Fibroblast of skin of right biceps (primary cell): ENCODE measurements at regions not wholly inside any gene's neighbourhood (a gene's known extent, or its start where the extent isn't known, plus 50 kb on each side); places are given as distances from the start of the nearest gene placed in this dataset.
"Not testable (repeated sequence)": the region's sequence is repeated elsewhere in the genome, so short reads cannot be mapped to it uniquely, and the experiment has no call there.

ENCODE experiments used
- DNase-seq: peaks from one replicate; pipeline ENCODE4 v3.0.0-alpha.2; 2013

- no peak for DNase-seq
Observed at GRCh38 chr2:234181121-234181520, 130.6 kb downstream of the SPP2 start.

- DNase-seq = no peak
Observed at GRCh38 chr2:234179031-234179363, 128.5 kb downstream of the SPP2 start.

- peak; percentile 32 for DNase-seq
Observed at GRCh38 chr2:234178330-234179030, 128.0 kb downstream of the SPP2 start.

GRCh38 chr2:234175649-234176048 lies 125.1 kb downstream of the SPP2 start:
- DNase-seq = no peak

GRCh38 chr2:234174742-234175141 lies 124.2 kb downstream of the SPP2 start:
- DNase-seq = no peak

- DNase-seq = no peak
Observed at GRCh38 chr2:234172532-234172931, 122.0 kb downstream of the SPP2 start.

- DNase-seq = peak; percentile 24
Observed at GRCh38 chr2:234172066-234172465, 121.6 kb downstream of the SPP2 start.

GRCh38 chr2:234171666-234172065 lies 121.2 kb downstream of the SPP2 start:
- DNase-seq = no peak

GRCh38 chr2:234169674-234170073 lies 119.2 kb downstream of the SPP2 start:
- no peak for DNase-seq

GRCh38 chr2:234168605-234169570 lies 118.4 kb downstream of the SPP2 start:
- peak; percentile 91 for DNase-seq

- DNase-seq = no peak
Observed at GRCh38 chr2:234166531-234166930, 116.0 kb downstream of the SPP2 start.

GRCh38 chr2:234165421-234165820 lies 114.9 kb downstream of the SPP2 start:
- DNase-seq = peak; percentile 96

- no peak for DNase-seq
Observed at GRCh38 chr2:234164493-234165413, 114.3 kb downstream of the SPP2 start.

GRCh38 chr2:234163510-234164045 lies 113.1 kb downstream of the SPP2 start:
- DNase-seq = no peak

GRCh38 chr2:234162861-234163260 lies 112.4 kb downstream of the SPP2 start:
- DNase-seq = no peak

GRCh38 chr2:234161932-234162331 lies 111.4 kb downstream of the SPP2 start:
- DNase-seq = no peak

- peak; percentile 75 for DNase-seq
Observed at GRCh38 chr2:234158812-234159211, 108.3 kb downstream of the SPP2 start.

- DNase-seq = no peak
Observed at GRCh38 chr2:234157817-234158588, 107.5 kb downstream of the SPP2 start.

- DNase-seq = no peak
Observed at GRCh38 chr2:234156326-234156725, 105.8 kb downstream of the SPP2 start.

- DNase-seq = not testable (repeated sequence)
Observed at GRCh38 chr2:234152835-234153234, 102.3 kb downstream of the SPP2 start.

GRCh38 chr2:234147335-234147861 lies 96.9 kb downstream of the SPP2 start:
- DNase-seq = peak; percentile 41
